ENCODE measurements at regions not wholly inside any gene's neighbourhood (a gene's known extent, or its start where the extent isn't known, plus 50 kb on each side); places are given as distances from the start of the nearest gene placed in this dataset.

- no peak for TF ChIP-seq CTCF (IDR thresholded peaks at IDR 0.05)
- no peak for DNase-seq (ENCODE audit: low spot score in 2 of 2)
- H3K27me3 ChIP-seq, result no peaks in the 10 kb centered on the region
- no peaks in the 10 kb centered on the region for H3K36me3 ChIP-seq
- H3K27ac ChIP-seq, result no peak overlapping the region
- H3K4me3 ChIP-seq, result no peak overlapping the region
- intact Hi-C loops (cut with DNase I), result loop anchor here (10.0 kb wide), 1 partner anchor 208 kb away; no protein-coding TSS in a partner anchor
- no peaks in the 10 kb centered on the region for H3K9me3 ChIP-seq
- H3K4me1 ChIP-seq, result no peaks in the 10 kb centered on the region
Measured at GRCh38 chr14:100446572-100446971, 123.4 kb downstream of the SLC25A47 start.

GRCh38 chr14:100448376-100448775 is 125.2 kb downstream of the SLC25A47 start:
- no peak for DNase-seq (ENCODE audit: low spot score in 2 of 2)
- Histone ChIP-seq H3K36me3 (no peaks in the 10 kb centered on the region), H3K4me1 (no peaks in the 10 kb centered on the region), H3K4me3 (no peak overlapping the region), H3K27me3 (no peaks in the 10 kb centered on the region), H3K27ac (no peak overlapping the region), H3K9me3 (no peaks in the 10 kb centered on the region)
- no peak for TF ChIP-seq CTCF (IDR thresholded peaks at IDR 0.05)
- intact Hi-C loops (cut with DNase I), result loop anchor here (10.0 kb wide), 1 partner anchor 206 kb away; no protein-coding TSS in a partner anchor

- Histone ChIP-seq H3K9me3 (no peaks in the 10 kb centered on the region), H3K27ac (no peak overlapping the region), H3K36me3 (no peaks in the 10 kb centered on the region), H3K27me3 (no peaks in the 10 kb centered on the region), H3K4me1 (no peaks in the 10 kb centered on the region), H3K4me3 (no peak overlapping the region)
- no peak for DNase-seq (ENCODE audit: low spot score in 2 of 2)
- intact Hi-C loops (cut with DNase I), result loop anchor here (10.0 kb wide), 1 partner anchor 205 kb away; no protein-coding TSS in a partner anchor
- no peak for TF ChIP-seq CTCF (IDR thresholded peaks at IDR 0.05)
Measured at GRCh38 chr14:100449225-100449987, 126.3 kb downstream of the SLC25A47 start.

- H3K27ac ChIP-seq, result no peak overlapping the region
- no peaks in the 10 kb centered on the region for H3K27me3 ChIP-seq
- H3K4me1 ChIP-seq, result no peaks in the 10 kb centered on the region
- no peak overlapping the region for H3K4me3 ChIP-seq
- DNase-seq (ENCODE audit: low spot score in 2 of 2), result no peak
- H3K36me3 ChIP-seq, result no peaks in the 10 kb centered on the region
- intact Hi-C loops (cut with DNase I), result no loop called here
- H3K9me3 ChIP-seq, result no peaks in the 10 kb centered on the region
- TF ChIP-seq CTCF (IDR thresholded peaks at IDR 0.05), result no peak
Measured at GRCh38 chr14:100450049-100450448, 126.9 kb downstream of the SLC25A47 start.

GRCh38 chr14:100450736-100451135 is 127.6 kb downstream of the SLC25A47 start:
- TF ChIP-seq CTCF (IDR thresholded peaks at IDR 0.05), result no peak
- Histone ChIP-seq H3K36me3 (no peaks in the 10 kb centered on the region), H3K4me3 (no peak overlapping the region), H3K4me1 (no peaks in the 10 kb centered on the region), H3K27me3 (no peaks in the 10 kb centered on the region), H3K27ac (no peak overlapping the region), H3K9me3 (no peaks in the 10 kb centered on the region)
- no peak for DNase-seq (ENCODE audit: low spot score in 2 of 2)
- intact Hi-C loops (cut with DNase I), result no loop called here
